ENCODE measurements at regions not wholly inside any gene's neighbourhood (a gene's known extent, or its start where the extent isn't known, plus 50 kb on each side); places are given as distances from the start of the nearest gene placed in this dataset.

DNA sequence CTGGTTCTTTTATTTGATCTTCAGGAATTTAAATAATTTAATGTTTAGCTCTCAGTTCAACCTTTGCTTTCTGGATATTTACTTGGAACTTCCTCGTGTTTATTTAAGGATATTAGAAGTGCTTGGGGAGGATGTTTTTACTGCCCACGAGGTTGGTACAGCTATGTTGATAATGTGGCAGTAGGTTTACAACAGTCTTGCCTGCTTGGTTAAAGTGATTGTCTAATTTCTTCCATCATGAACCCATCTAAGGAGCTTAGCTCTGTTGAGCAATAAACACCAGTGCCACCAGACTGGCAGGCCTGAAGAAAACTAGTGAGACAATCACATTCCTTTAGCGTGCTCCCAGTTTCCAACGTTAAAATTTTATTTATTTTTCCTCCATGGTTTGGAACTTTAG, 94.5 kb downstream of the ICOS start:
- no peak for TF ChIP-seq POLR2A (IDR thresholded peaks at IDR 0.05)
- TF ChIP-seq, protein P1, sequence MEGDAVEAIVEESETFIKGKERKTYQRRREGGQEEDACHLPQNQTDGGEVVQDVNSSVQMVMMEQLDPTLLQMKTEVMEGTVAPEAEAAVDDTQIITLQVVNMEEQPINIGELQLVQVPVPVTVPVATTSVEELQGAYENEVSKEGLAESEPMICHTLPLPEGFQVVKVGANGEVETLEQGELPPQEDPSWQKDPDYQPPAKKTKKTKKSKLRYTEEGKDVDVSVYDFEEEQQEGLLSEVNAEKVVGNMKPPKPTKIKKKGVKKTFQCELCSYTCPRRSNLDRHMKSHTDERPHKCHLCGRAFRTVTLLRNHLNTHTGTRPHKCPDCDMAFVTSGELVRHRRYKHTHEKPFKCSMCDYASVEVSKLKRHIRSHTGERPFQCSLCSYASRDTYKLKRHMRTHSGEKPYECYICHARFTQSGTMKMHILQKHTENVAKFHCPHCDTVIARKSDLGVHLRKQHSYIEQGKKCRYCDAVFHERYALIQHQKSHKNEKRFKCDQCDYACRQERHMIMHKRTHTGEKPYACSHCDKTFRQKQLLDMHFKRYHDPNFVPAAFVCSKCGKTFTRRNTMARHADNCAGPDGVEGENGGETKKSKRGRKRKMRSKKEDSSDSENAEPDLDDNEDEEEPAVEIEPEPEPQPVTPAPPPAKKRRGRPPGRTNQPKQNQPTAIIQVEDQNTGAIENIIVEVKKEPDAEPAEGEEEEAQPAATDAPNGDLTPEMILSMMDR (IDR thresholded peaks at IDR 0.05) = no peak

Measured in right lobe of liver (tissue), 4 donors.